Inflammatory macrophage treated with lipopolysaccharide for 4 hours (primary cell): ENCODE measurements at regions not wholly inside any gene's neighbourhood (a gene's known extent, or its start where the extent isn't known, plus 50 kb on each side); places are given as distances from the start of the nearest gene placed in this dataset.

Experiments used
- DNase-seq: peaks from one replicate; pipeline ENCODE4 v3.0.0-alpha.2; 2020

GRCh38 chr2:45172142-45172541 is 162.9 kb upstream of the SIX2 start:
- no peak for DNase-seq

GRCh38 chr2:45171136-45171501 is 161.9 kb upstream of the SIX2 start:
- no peak for DNase-seq

- no peak for DNase-seq
Measured at GRCh38 chr2:45170191-45171135, 161.2 kb upstream of the SIX2 start.

- DNase-seq = no peak
Measured at GRCh38 chr2:45169339-45170190, 160.3 kb upstream of the SIX2 start.

GRCh38 chr2:45168711-45169338 is 159.6 kb upstream of the SIX2 start:
- no peak for DNase-seq

GRCh38 chr2:45167920-45168629 is 158.8 kb upstream of the SIX2 start:
- DNase-seq = no peak

- DNase-seq = no peak
Measured at GRCh38 chr2:45166229-45166890, 157.1 kb upstream of the SIX2 start.

GRCh38 chr2:45162711-45163110 is 153.5 kb upstream of the SIX2 start:
- no peak for DNase-seq

- DNase-seq = no peak
Measured at GRCh38 chr2:45156605-45157004, 147.4 kb upstream of the SIX2 start.

GRCh38 chr2:45154606-45155155 is 145.4 kb upstream of the SIX2 start:
- no peak for DNase-seq

GRCh38 chr2:45154144-45154543 is 144.9 kb upstream of the SIX2 start:
- no peak for DNase-seq

- DNase-seq = no peak
Measured at GRCh38 chr2:45153121-45153520, 143.9 kb upstream of the SIX2 start.

- no peak for DNase-seq
Measured at GRCh38 chr2:45152691-45153090, 143.4 kb upstream of the SIX2 start.

GRCh38 chr2:45145073-45145899 is 136.0 kb upstream of the SIX2 start:
- no peak for DNase-seq

GRCh38 chr2:45141883-45142866 is 132.9 kb upstream of the SIX2 start:
- DNase-seq = no peak

- no peak for DNase-seq
Measured at GRCh38 chr2:45140675-45141074, 131.4 kb upstream of the SIX2 start.

- DNase-seq = no peak
Measured at GRCh38 chr2:45138904-45139303, 129.7 kb upstream of the SIX2 start.

- no peak for DNase-seq
Measured at GRCh38 chr2:45137966-45138695, 128.9 kb upstream of the SIX2 start.

- peak; percentile 78 for DNase-seq
Measured at GRCh38 chr2:45134726-45135125, 125.5 kb upstream of the SIX2 start.
